GM21825 (cell line): ENCODE measurements at regions not wholly inside any gene's neighbourhood (a gene's known extent, or its start where the extent isn't known, plus 50 kb on each side); places are given as distances from the start of the nearest gene placed in this dataset.

ENCODE experiments used
- ATAC-seq: cut with Tn5 transposase; IDR thresholded peaks from one replicate; pipeline ENCODE4 v1.9.1; 2021; ENCODE audit warnings: mild to moderate bottlenecking, moderate library complexity; ENCODE audit not compliant: unreplicated experiment

- ATAC-seq, result peak; percentile 55
Measured at GRCh38 chr3:177589911-177590381, 392.7 kb upstream of the TBL1XR1 start.

GRCh38 chr3:177590826-177591225, 393.5 kb upstream of the TBL1XR1 start:
- no peak for ATAC-seq

- ATAC-seq, result peak; percentile 70
Measured at GRCh38 chr3:177591379-177591778, 394.1 kb upstream of the TBL1XR1 start.

GRCh38 chr3:177594096-177594495, 396.8 kb upstream of the TBL1XR1 start:
- ATAC-seq, result no peak

GRCh38 chr3:177595530-177596188, 398.4 kb upstream of the TBL1XR1 start:
- no peak for ATAC-seq

GRCh38 chr3:177596248-177596815, 399.1 kb upstream of the TBL1XR1 start:
- ATAC-seq, result no peak

- no peak for ATAC-seq
Measured at GRCh38 chr3:177596816-177597271, 399.6 kb upstream of the TBL1XR1 start.

- ATAC-seq, result peak; percentile 89
Measured at GRCh38 chr3:177597311-177598096, 400.2 kb upstream of the TBL1XR1 start.

- no peak for ATAC-seq
Measured at GRCh38 chr3:177598097-177598833, 401.0 kb upstream of the TBL1XR1 start.

- no peak for ATAC-seq
Measured at GRCh38 chr3:177599326-177599725, 402.0 kb upstream of the TBL1XR1 start.

GRCh38 chr3:177599837-177600236, 402.6 kb upstream of the TBL1XR1 start:
- no peak for ATAC-seq

- ATAC-seq, result no peak
Measured at GRCh38 chr3:177600411-177600810, 403.1 kb upstream of the TBL1XR1 start.

GRCh38 chr3:177601152-177601551, 403.9 kb upstream of the TBL1XR1 start:
- no peak for ATAC-seq

- no peak for ATAC-seq
Measured at GRCh38 chr3:177602601-177603147, 405.4 kb upstream of the TBL1XR1 start.

GRCh38 chr3:177603148-177603603, 405.9 kb upstream of the TBL1XR1 start:
- no peak for ATAC-seq

- ATAC-seq, result no peak
Measured at GRCh38 chr3:177604181-177604580, 406.9 kb upstream of the TBL1XR1 start.

- no peak for ATAC-seq
Measured at GRCh38 chr3:177606891-177607290, 409.6 kb upstream of the TBL1XR1 start.

GRCh38 chr3:177607589-177607988, 410.3 kb upstream of the TBL1XR1 start:
- ATAC-seq, result no peak

- no peak for ATAC-seq
Measured at GRCh38 chr3:177608443-177608842, 411.2 kb upstream of the TBL1XR1 start.

GRCh38 chr3:177609613-177610012, 412.3 kb upstream of the TBL1XR1 start:
- no peak for ATAC-seq

GRCh38 chr3:177610262-177610661, 413.0 kb upstream of the TBL1XR1 start:
- no peak for ATAC-seq
